Loucy (cell line): ENCODE measurements at regions not wholly inside any gene's neighbourhood (a gene's known extent, or its start where the extent isn't known, plus 50 kb on each side); places are given as distances from the start of the nearest gene placed in this dataset.

Experiments
- H2AFZ ChIP-seq: fragments of 200-600 bp; sonication (generic); 2 replicates; pipeline ENCODE4 v1.6.0; 2016; ENCODE audit warnings: antibody characterized with exemption, mild to moderate bottlenecking, low read length, moderate library complexity
- H3F3A ChIP-seq: fragments of 200-600 bp; 2 replicates; pipeline ENCODE4 v1.6.0; 2016; ENCODE audit warnings: antibody characterized with exemption, low read depth, mild to moderate bottlenecking
- H3K27me3 ChIP-seq: fragments of 200-600 bp; sonication (generic); 2 replicates; pipeline ENCODE4 v1.6.1; 2014; ENCODE audit warnings: low read length, mild to moderate bottlenecking; ENCODE audit not compliant: insufficient read depth, poor library complexity, severe bottlenecking
- H3K36me3 ChIP-seq: fragments of 200-600 bp; sonication (generic); 2 replicates; pipeline ENCODE4 v1.6.1; 2016; ENCODE audit warnings: low read length; ENCODE audit not compliant: insufficient read depth
- H3K4me1 ChIP-seq: fragments of 200-600 bp; sonication (generic); 2 replicates; pipeline ENCODE4 v1.5.1; 2014; ENCODE audit warnings: low read length, mild to moderate bottlenecking; ENCODE audit not compliant: insufficient read depth, poor library complexity, severe bottlenecking
- H3K4me2 ChIP-seq: fragments of 200-600 bp; sonication (generic); 2 replicates; pipeline ENCODE4 v1.6.0; 2014; ENCODE audit warnings: antibody characterized with exemption, low read length, low read depth, mild to moderate bottlenecking; ENCODE audit not compliant: poor library complexity, severe bottlenecking
- H3K4me3 ChIP-seq: fragments of 200-600 bp; sonication (generic); 2 replicates; pipeline ENCODE4 v1.5.1; 2014; ENCODE audit warnings: low read length, mild to moderate bottlenecking, mixed read lengths; ENCODE audit not compliant: poor library complexity, severe bottlenecking
- H3K79me2 ChIP-seq: fragments of 200-600 bp; sonication (generic); 2 replicates; pipeline ENCODE4 v1.6.1; 2014; ENCODE audit warnings: low read length; ENCODE audit not compliant: insufficient read depth
- H3K9ac ChIP-seq: fragments of 200-600 bp; sonication (generic); 2 replicates; pipeline ENCODE4 v1.6.0; 2014; ENCODE audit warnings: mild to moderate bottlenecking, low read depth, low read length, moderate library complexity; ENCODE audit not compliant: poor library complexity, severe bottlenecking
- H3K9me2 ChIP-seq: fragments of 200-600 bp; sonication (generic); replicated peaks from 2 replicates; pipeline ENCODE4 v1.6.1; 2016; ENCODE audit warnings: low read depth, low read length, mixed read lengths
- H3K9me3 ChIP-seq: fragments of 200-600 bp; sonication (generic); 2 replicates; pipeline ENCODE4 v1.6.1; 2014; ENCODE audit warnings: mild to moderate bottlenecking, antibody characterized with exemption, low read length, low read depth; ENCODE audit not compliant: insufficient read depth
- H4K20me1 ChIP-seq: fragments of 200-600 bp; sonication (generic); 2 replicates; pipeline ENCODE4 v1.6.0; 2014; ENCODE audit warnings: antibody characterized with exemption, low read length, mild to moderate bottlenecking; ENCODE audit not compliant: insufficient read depth, poor library complexity, severe bottlenecking
- EZH2phosphoT487 ChIP-seq: fragments of 200-600 bp; IDR thresholded peaks from 2 replicates; pipeline ENCODE4 v1.6.1; 2018; ENCODE audit warnings: antibody characterized with exemption, mild to moderate bottlenecking, moderate library complexity, borderline replicate concordance
- TF ChIP-seq, protein P1 (sequence below): fragments of 200-600 bp; sonication (generic); conservative IDR thresholded peaks from 2 replicates; pipeline ENCODE4 v1.5.1; 2014; ENCODE audit warnings: mild to moderate bottlenecking, antibody characterized with exemption, low read length

DNA sequence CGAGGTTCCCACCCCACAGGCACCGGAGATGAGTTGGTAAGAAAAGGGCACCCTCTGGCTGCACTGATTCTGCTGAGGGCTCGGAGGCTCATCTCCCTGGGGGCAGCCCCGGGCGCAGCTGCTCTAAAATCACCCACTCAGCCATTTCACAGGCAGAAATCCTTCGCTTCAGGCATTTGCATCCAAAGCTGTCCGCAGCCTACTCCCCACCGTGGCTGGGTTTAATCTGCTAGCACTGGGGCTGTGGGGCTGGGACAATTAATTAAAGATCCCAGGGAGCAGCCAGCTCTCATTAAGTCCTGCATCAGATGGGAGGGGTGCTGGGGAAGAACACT lies 104.3 kb upstream of the PRR20G start:
- no peak for TF ChIP-seq EZH2phosphoT487
- TF ChIP-seq, protein P1, sequence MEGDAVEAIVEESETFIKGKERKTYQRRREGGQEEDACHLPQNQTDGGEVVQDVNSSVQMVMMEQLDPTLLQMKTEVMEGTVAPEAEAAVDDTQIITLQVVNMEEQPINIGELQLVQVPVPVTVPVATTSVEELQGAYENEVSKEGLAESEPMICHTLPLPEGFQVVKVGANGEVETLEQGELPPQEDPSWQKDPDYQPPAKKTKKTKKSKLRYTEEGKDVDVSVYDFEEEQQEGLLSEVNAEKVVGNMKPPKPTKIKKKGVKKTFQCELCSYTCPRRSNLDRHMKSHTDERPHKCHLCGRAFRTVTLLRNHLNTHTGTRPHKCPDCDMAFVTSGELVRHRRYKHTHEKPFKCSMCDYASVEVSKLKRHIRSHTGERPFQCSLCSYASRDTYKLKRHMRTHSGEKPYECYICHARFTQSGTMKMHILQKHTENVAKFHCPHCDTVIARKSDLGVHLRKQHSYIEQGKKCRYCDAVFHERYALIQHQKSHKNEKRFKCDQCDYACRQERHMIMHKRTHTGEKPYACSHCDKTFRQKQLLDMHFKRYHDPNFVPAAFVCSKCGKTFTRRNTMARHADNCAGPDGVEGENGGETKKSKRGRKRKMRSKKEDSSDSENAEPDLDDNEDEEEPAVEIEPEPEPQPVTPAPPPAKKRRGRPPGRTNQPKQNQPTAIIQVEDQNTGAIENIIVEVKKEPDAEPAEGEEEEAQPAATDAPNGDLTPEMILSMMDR, result no peak
- H3K4me3 ChIP-seq, result no peak overlapping the region
- H3K4me2 ChIP-seq, result no peak overlapping the region
- no peak overlapping the region for H2AFZ ChIP-seq
- no peaks in the 10 kb centered on the region for H3K79me2 ChIP-seq
- H3K36me3 ChIP-seq, result no peaks in the 10 kb centered on the region
- no peaks in the 10 kb centered on the region for H3K4me1 ChIP-seq
- H3K9me3 ChIP-seq, result no peaks in the 10 kb centered on the region
- no peaks in the 10 kb centered on the region for H3K27me3 ChIP-seq
- H4K20me1 ChIP-seq, result no peaks in the 10 kb centered on the region
- H3F3A ChIP-seq, result no peaks in the 10 kb centered on the region
- no peak overlapping the region for H3K9ac ChIP-seq
- H3K9me2 ChIP-seq, result no peaks in the 10 kb centered on the region

DNA sequence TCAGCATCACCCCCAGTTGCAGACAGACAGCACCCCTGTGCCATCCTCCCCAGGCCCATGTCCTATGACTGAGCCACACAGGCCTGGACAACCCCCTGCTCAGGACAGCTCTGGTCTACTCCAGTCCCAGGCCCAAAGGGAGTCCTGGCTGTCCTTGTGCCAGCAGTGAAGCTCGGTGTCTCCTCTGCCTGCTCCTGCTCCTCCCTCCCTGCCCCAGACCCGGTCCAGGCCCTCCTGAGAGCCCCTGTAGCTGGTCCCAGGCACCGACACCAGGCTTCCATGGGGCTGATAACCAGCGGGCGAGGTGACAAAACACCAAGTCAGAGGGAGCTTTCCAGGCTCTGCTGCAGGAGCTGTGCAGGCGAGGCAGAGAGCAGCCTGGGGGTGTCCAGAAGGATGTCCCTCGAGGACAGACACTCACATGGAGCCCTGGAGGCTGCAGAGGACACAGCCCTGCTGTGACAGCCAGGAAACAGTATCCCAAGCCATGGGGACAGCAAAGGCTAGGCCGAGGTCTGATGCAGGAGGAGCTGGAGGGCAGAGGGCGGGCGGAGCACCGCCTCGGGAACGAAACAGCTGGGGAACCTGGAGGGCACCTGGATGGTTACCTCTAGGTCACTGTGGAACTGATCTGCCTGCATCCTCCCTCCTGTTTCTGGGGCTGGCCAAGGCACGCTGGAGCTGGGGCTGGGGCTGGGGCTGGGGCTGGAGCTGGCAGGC lies 103.8 kb upstream of the PRR20G start:
- no peaks in the 10 kb centered on the region for H3K27me3 ChIP-seq
- TF ChIP-seq EZH2phosphoT487, result no peak
- TF ChIP-seq, protein P1, result no peak
- H3K4me2 ChIP-seq, result no peak overlapping the region
- no peaks in the 10 kb centered on the region for H4K20me1 ChIP-seq
- no peaks in the 10 kb centered on the region for H3K9me2 ChIP-seq
- no peaks in the 10 kb centered on the region for H3K4me1 ChIP-seq
- no peaks in the 10 kb centered on the region for H3K36me3 ChIP-seq
- H3K9me3 ChIP-seq, result no peaks in the 10 kb centered on the region
- H2AFZ ChIP-seq, result no peak overlapping the region
- H3K9ac ChIP-seq, result no peak overlapping the region
- no peaks in the 10 kb centered on the region for H3K79me2 ChIP-seq
- no peaks in the 10 kb centered on the region for H3F3A ChIP-seq
- no peak overlapping the region for H3K4me3 ChIP-seq

DNA sequence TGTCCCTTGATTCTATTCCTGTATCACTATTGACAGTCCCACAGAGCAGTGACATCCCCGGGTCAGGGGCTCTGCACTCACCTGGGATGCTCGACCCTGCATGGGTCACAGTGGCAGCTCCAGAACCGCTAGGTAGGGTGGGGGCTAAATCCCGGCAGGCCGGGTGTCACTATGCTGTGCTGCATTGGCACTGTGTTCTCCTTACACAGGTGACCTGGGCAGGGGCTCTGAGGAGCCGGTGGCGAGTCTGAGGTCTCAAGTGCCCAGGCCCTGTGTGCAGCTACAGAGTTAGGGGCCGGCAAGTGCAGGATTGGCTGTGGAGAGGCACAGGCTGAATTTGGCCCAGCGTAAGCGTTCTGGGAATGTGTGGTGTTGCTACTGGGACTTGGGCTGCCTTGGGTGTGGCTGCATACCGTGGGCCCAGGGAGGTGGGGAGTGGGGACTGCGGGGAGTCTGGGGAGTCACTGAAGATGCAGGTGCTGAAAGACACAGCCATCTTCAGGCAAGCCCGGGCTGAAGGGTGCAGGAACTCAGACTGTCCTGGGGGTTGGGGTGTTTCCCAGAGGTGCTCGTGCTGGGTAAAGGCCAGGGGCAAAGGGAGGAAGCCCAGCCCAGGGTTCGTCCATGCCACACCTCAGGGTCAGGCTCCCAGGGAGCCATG lies 102.6 kb upstream of the PRR20G start:
- Histone ChIP-seq H3K9ac (no peak overlapping the region), H3K4me1 (no peaks in the 10 kb centered on the region), H2AFZ (no peak overlapping the region), H3K36me3 (no peaks in the 10 kb centered on the region), H3K79me2 (no peaks in the 10 kb centered on the region), H3K4me2 (no peak overlapping the region), H4K20me1 (no peaks in the 10 kb centered on the region), H3K27me3 (no peaks in the 10 kb centered on the region), H3K4me3 (no peak overlapping the region), H3F3A (no peaks in the 10 kb centered on the region), H3K9me2 (no peaks in the 10 kb centered on the region), H3K9me3 (no peaks in the 10 kb centered on the region)
- TF ChIP-seq, protein P1, result no peak
- no peak for TF ChIP-seq EZH2phosphoT487
